ENCODE measurements at regions not wholly inside any gene's neighbourhood (a gene's known extent, or its start where the extent isn't known, plus 50 kb on each side); places are given as distances from the start of the nearest gene placed in this dataset.

GRCh38 chr3:144286235-144286910 lies 314.8 kb downstream of the DIPK2A start:
- TF ChIP-seq EZH2phosphoT487 (IDR thresholded peaks at IDR 0.05; ENCODE audit: borderline replicate concordance, low read length) = no peak
- TF ChIP-seq, protein P1, sequence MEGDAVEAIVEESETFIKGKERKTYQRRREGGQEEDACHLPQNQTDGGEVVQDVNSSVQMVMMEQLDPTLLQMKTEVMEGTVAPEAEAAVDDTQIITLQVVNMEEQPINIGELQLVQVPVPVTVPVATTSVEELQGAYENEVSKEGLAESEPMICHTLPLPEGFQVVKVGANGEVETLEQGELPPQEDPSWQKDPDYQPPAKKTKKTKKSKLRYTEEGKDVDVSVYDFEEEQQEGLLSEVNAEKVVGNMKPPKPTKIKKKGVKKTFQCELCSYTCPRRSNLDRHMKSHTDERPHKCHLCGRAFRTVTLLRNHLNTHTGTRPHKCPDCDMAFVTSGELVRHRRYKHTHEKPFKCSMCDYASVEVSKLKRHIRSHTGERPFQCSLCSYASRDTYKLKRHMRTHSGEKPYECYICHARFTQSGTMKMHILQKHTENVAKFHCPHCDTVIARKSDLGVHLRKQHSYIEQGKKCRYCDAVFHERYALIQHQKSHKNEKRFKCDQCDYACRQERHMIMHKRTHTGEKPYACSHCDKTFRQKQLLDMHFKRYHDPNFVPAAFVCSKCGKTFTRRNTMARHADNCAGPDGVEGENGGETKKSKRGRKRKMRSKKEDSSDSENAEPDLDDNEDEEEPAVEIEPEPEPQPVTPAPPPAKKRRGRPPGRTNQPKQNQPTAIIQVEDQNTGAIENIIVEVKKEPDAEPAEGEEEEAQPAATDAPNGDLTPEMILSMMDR (IDR thresholded peaks at IDR 0.05; ENCODE audit: low read depth, low read length, poor library complexity, severe bottlenecking) = no peak
- H3K27me3 ChIP-seq (ENCODE audit: control insufficient read depth, low read length) = no peaks in the 10 kb centered on the region

DNA sequence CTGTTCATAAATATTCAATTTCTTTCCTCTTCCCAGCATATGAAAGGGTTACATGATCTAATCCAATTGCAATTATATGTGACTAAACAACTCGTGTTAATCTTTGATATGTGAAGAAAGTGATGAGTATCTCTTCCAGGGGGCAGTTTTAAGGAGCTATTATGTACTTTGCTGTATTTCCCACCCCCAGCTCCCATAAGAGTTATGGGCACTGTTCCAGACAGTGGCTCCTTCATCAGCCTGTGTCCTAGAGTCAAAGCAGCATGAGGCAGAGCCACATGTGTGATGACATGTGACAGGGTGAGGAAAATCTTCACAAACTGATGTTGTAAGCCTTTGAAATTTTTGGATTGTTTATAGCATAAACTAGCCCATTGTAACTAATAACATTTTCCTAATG lies 315.4 kb downstream of the DIPK2A start:
- Histone ChIP-seq H3K27ac (ENCODE audit: low read depth, low read length) (no peak overlapping the region), H3K4me1 (ENCODE audit: control insufficient read depth, low read length) (no peaks in the 10 kb centered on the region), H3K79me2 (ENCODE audit: control insufficient read depth, low read length) (no peaks in the 10 kb centered on the region), H3F3A (ENCODE audit: control insufficient read depth, insufficient read depth) (no peaks in the 10 kb centered on the region), H3K4me2 (ENCODE audit: low read length) (no peak overlapping the region), H3K36me3 (ENCODE audit: control insufficient read depth, low read length) (no peaks in the 10 kb centered on the region), H3K4me3 (ENCODE audit: low read length) (no peak overlapping the region), H3K9me3 (ENCODE audit: control insufficient read depth, insufficient read depth, low read length) (no peaks in the 10 kb centered on the region), H4K20me1 (ENCODE audit: control insufficient read depth, insufficient read depth, low read depth, low read length) (no peaks in the 10 kb centered on the region), H3K9me2 (replicated peaks; ENCODE audit: control insufficient read depth, low read length) (no peaks in the 10 kb centered on the region), H3K27me3 (ENCODE audit: control insufficient read depth, low read length) (no peaks in the 10 kb centered on the region)
- TF ChIP-seq, protein P1 (IDR thresholded peaks at IDR 0.05; ENCODE audit: low read depth, low read length, poor library complexity, severe bottlenecking) = no peak
- no peak for TF ChIP-seq EZH2phosphoT487 (IDR thresholded peaks at IDR 0.05; ENCODE audit: borderline replicate concordance, low read length)

More at GRCh38 chr3:144286235-144286910, 314.8 kb downstream of the DIPK2A start:
- Histone ChIP-seq H3K36me3 (ENCODE audit: control insufficient read depth, low read length) (no peaks in the 10 kb centered on the region), H3K27ac (ENCODE audit: low read depth, low read length) (no peak overlapping the region), H3K79me2 (ENCODE audit: control insufficient read depth, low read length) (no peaks in the 10 kb centered on the region), H3K4me2 (ENCODE audit: low read length) (no peak overlapping the region), H3K9me2 (replicated peaks; ENCODE audit: control insufficient read depth, low read length) (no peaks in the 10 kb centered on the region), H3F3A (ENCODE audit: control insufficient read depth, insufficient read depth) (no peaks in the 10 kb centered on the region), H3K4me1 (ENCODE audit: control insufficient read depth, low read length) (no peaks in the 10 kb centered on the region), H4K20me1 (ENCODE audit: control insufficient read depth, insufficient read depth, low read depth, low read length) (no peaks in the 10 kb centered on the region), H3K9me3 (ENCODE audit: control insufficient read depth, insufficient read depth, low read length) (no peaks in the 10 kb centered on the region), H3K4me3 (ENCODE audit: low read length) (no peak overlapping the region)

DNA sequence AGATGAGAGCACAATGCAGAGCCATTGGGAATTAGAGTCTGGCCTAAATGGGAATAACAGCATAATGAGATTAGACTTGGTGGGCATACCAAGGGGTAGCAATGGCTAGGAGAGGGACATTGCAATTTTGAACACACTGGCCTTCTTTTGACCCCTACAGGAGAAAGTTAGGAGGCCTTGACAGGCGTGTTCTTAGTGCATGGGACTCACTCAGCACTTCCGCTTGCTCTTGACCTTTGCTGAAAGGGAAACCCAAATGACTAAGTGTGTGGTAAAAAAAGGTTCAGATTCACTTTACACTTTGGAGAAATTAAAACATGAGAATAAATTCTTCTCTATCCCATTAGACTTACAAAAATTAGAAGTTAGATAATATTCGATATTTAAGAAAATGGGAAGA lies 317.4 kb downstream of the DIPK2A start:
- no peaks in the 10 kb centered on the region for H3K9me3 ChIP-seq (ENCODE audit: control insufficient read depth, insufficient read depth, low read length)
- H3K27ac ChIP-seq (ENCODE audit: low read depth, low read length) = no peak overlapping the region
- H3K4me3 ChIP-seq (ENCODE audit: low read length) = no peak overlapping the region
- TF ChIP-seq EZH2phosphoT487 (IDR thresholded peaks at IDR 0.05; ENCODE audit: borderline replicate concordance, low read length) = no peak
- TF ChIP-seq, protein P1 (IDR thresholded peaks at IDR 0.05; ENCODE audit: low read depth, low read length, poor library complexity, severe bottlenecking) = no peak
- no peaks in the 10 kb centered on the region for H3K79me2 ChIP-seq (ENCODE audit: control insufficient read depth, low read length)
- no peaks in the 10 kb centered on the region for H3K4me1 ChIP-seq (ENCODE audit: control insufficient read depth, low read length)
- H3K27me3 ChIP-seq (ENCODE audit: control insufficient read depth, low read length) = no peaks in the 10 kb centered on the region
- H3F3A ChIP-seq (ENCODE audit: control insufficient read depth, insufficient read depth) = no peaks in the 10 kb centered on the region
- no peaks in the 10 kb centered on the region for H3K9me2 ChIP-seq (replicated peaks; ENCODE audit: control insufficient read depth, low read length)
- no peaks in the 10 kb centered on the region for H3K36me3 ChIP-seq (ENCODE audit: control insufficient read depth, low read length)
- H3K4me2 ChIP-seq (ENCODE audit: low read length) = no peak overlapping the region
- H4K20me1 ChIP-seq (ENCODE audit: control insufficient read depth, insufficient read depth, low read depth, low read length) = no peaks in the 10 kb centered on the region

All from DOHH2 (cell line).